AG04450 (cell line): ENCODE measurements at regions not wholly inside any gene's neighbourhood (a gene's known extent, or its start where the extent isn't known, plus 50 kb on each side); places are given as distances from the start of the nearest gene placed in this dataset.
A peak's percentile ranks its signal among the peaks of the same experiment; 100 is the strongest.

Experiments
- CTCF ChIA-PET: fragments of 300-600, 350-600 bp; formaldehyde crosslinking; extraction: SDS; loops from one replicate; lab custom pipeline; 2022; ENCODE audit warnings: antibody characterized with exemption, inconsistent platforms; lab: Charles Lee
- POLR2A ChIA-PET: fragments of 350-600 bp; formaldehyde crosslinking; extraction: SDS; loops from one replicate; lab custom pipeline; 2021; ENCODE audit warnings: antibody characterized with exemption, inconsistent platforms; lab: Yijun Ruan, JAX
- DNase-seq: peaks from one replicate; pipeline ENCODE4 v3.0.0-alpha.2; 2011; ENCODE audit warnings: low read depth, low spot score
- H3K27ac ChIP-seq: one replicate; pipeline ENCODE4 v1.5.1; 2012; ENCODE audit warnings: low read depth, low read length, control low read depth
- H3K27me3 ChIP-seq: one replicate; pipeline ENCODE4 v1.6.0; 2012; ENCODE audit warnings: low read length; ENCODE audit not compliant: control insufficient read depth, insufficient read depth
- H3K4me3 ChIP-seq: 2 replicates; pipeline ENCODE4 v1.5.1; 2011; ENCODE audit warnings: mild to moderate bottlenecking, low read depth, low read length, control low read depth
- H3K9me3 ChIP-seq: 2 replicates; pipeline ENCODE4 v1.5.1; 2012; ENCODE audit warnings: low read length; ENCODE audit not compliant: control insufficient read depth, insufficient read depth
- TF ChIP-seq, protein P1 (sequence below): IDR thresholded peaks from 2 replicates; pipeline ENCODE4 v1.5.1; 2011; ENCODE audit warnings: low read depth, low read length, control low read depth, inconsistent platforms

DNA sequence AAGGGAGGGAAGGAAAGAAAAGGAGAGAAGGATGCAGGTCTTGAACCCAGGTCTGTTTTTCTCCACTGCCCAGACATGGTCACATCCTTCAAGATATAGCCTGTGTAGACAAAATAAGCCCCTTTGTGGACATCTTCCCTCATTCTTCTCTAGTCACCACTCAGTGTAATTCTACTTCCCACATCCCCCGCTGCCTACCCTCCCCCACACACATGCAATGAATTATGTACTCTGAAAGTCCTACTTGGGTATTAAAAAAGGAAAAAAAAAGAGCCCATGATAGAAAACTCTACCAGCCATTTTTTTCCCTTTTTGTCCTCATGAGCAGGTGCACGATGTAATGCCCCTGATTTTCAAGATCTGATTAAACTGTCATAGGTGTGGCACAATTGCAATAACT lies 346.0 kb downstream of the MN1 start:
- H3K27me3 ChIP-seq, result peaks cover 4% of the 10 kb centered on the region
- ChIA-PET CTCF (no interaction called here), POLR2A (no interaction called here)
- H3K4me3 ChIP-seq, result no peak overlapping the region
- peaks cover under 1% of the 10 kb centered on the region; the same call in 1 of the 2 replicates for H3K9me3 ChIP-seq
- TF ChIP-seq, protein P1, sequence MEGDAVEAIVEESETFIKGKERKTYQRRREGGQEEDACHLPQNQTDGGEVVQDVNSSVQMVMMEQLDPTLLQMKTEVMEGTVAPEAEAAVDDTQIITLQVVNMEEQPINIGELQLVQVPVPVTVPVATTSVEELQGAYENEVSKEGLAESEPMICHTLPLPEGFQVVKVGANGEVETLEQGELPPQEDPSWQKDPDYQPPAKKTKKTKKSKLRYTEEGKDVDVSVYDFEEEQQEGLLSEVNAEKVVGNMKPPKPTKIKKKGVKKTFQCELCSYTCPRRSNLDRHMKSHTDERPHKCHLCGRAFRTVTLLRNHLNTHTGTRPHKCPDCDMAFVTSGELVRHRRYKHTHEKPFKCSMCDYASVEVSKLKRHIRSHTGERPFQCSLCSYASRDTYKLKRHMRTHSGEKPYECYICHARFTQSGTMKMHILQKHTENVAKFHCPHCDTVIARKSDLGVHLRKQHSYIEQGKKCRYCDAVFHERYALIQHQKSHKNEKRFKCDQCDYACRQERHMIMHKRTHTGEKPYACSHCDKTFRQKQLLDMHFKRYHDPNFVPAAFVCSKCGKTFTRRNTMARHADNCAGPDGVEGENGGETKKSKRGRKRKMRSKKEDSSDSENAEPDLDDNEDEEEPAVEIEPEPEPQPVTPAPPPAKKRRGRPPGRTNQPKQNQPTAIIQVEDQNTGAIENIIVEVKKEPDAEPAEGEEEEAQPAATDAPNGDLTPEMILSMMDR, result no peak
- no peak for DNase-seq
- no peak overlapping the region for H3K27ac ChIP-seq

DNA sequence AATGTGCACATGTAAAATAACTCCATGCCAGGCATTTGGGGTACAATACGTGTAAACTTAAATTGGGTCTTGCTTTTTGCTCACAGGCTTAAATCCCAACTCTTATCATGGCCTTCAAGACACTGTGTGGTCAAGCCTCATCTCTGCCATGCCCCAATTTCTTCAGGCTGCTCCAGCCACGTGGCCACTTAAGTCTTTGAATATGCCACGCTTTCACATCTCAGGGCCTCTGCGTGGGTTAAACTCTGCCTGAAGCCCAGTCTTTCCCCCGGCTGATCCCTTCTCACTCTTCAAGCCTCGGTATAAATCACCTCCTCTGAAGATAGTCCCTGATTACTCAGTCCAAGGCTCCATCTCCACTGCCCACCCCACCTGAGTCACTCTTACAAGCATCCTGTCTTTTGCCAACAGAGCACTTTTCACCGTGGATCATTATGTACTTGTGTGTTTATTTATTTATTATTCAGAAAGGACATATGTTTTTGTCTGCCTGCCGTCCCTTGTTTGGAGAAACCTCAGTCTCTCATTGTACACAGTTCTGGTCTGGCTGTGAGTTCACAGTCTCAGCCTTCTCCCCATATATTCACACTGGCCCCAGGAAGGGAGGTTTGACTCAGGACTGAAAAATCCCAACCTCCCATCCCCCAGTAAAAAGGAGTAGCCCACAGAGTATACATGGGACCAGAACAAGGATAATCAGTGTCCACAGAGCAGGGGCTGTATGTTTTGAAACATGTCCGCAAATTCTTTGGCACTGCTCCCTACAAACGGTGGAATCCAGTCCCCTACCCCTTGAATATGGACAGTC lies 344.7 kb downstream of the MN1 start:
- Histone ChIP-seq H3K27ac (peak overlapping the region; percentile 88), H3K4me3 (no peak overlapping the region), H3K9me3 (no peaks in the 10 kb centered on the region), H3K27me3 (no peaks in the 10 kb centered on the region)
- POLR2A ChIA-PET, result no interaction called here
- peak; percentile 75 for DNase-seq
- TF ChIP-seq, protein P1, result no peak
- CTCF ChIA-PET, result no interaction called here

DNA sequence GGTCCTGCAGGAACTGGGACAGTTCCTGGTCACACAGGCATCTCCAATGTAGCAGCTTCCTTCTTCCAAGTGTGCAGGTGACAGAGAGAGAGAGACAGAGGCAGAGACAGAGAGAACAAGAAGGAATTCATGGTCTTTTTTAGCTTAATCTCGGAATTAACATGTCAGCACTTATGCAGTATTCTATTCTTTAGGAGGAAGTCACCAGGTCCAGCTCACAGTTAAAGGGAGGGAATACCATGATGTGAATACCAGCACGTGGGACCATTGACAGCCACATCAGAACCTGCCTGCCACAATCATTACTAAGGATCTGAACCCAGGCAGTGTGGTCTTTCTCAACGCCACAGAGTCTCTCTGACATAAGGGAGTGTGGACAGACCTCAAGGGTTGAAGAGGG lies 341.6 kb downstream of the MN1 start:
- H3K4me3 ChIP-seq, result no peak overlapping the region
- H3K27me3 ChIP-seq, result no peaks in the 10 kb centered on the region
- no peak overlapping the region for H3K27ac ChIP-seq
- peaks cover 8% of the 10 kb centered on the region; the same call in 1 of the 2 replicates for H3K9me3 ChIP-seq
- ChIA-PET POLR2A (no interaction called here), CTCF (no interaction called here)
- TF ChIP-seq, protein P1, result no peak
- no peak for DNase-seq

DNA sequence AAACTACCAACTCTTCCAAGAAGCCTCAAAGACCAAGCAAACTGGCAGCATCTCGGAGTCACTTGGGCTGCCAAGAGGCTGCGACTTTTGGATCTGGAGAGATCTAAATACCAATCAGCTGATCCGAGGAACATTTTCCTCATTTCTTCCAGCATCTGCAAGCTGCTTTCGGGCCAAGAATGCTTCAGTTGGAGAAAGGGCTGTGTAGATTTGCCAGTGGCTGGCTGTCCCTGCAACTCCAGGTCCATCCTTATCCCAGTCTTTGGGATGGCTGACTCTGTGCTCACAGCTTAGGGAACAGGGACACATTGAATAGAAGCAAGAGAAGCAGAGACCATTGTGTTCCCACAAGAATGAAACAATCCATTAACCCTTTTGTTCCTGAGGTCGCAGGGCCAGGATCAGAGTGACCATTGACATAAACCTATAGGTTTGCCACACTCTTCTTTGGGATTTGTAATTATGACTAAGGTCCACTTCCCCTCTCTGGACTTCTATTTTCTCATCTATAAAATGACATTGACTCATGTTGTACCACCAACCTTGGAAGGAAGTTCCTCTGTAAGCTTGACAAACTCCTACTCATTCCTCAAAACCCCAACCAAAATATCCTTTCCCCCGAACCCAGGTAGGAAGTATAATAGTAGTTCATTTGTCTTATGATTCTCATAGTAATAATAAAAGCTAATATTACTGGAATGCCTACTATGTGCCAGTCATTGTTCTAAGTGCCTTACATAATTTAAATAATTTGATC lies 340.8 kb downstream of the MN1 start:
- Histone ChIP-seq H3K27ac (peak overlapping the region; percentile 25), H3K27me3 (no peaks in the 10 kb centered on the region), H3K9me3 (peaks cover 8% of the 10 kb centered on the region; the same call in 1 of the 2 replicates), H3K4me3 (no peak overlapping the region)
- TF ChIP-seq, protein P1, result no peak
- DNase-seq, result peak; percentile 18
- ChIA-PET CTCF (no interaction called here), POLR2A (interaction anchor here (1.1 to 1.2 kb wide), 2 partner anchors 40 to 42 kb away, joined by 3 read pairs; no protein-coding TSS in a partner anchor)

DNA sequence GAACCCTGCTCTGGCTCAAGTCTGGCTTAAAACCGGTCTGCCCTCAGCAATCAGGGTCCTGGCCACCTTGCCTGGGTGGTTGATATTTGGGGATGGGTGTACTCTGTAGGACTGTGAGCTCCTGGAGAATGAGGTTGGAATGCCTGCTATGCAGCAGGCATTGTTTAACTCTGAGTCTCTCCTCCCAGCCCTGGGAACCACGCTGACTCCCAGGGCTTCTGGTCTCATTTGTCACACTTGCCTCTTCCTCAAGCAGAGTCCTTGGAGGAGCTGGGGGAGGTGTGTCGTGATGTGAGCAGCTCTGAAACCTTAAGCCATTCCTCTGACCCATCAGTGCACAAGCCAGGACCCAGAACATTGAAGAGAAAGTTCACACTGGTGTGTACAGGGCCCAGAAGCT lies 340.1 kb downstream of the MN1 start:
- ChIA-PET POLR2A (interaction anchor here (0.8 to 1.2 kb wide), 3 partner anchors 14 to 43 kb away, joined by 3 to 4 read pairs (median 3); no protein-coding TSS in a partner anchor), CTCF (no interaction called here)
- TF ChIP-seq, protein P1, result no peak

More for the DNA sequence above, 340.1 kb downstream of the MN1 start:
- peak; percentile 72 for DNase-seq
- peaks cover 8% of the 10 kb centered on the region; the same call in 1 of the 2 replicates for H3K9me3 ChIP-seq
- no peak overlapping the region for H3K4me3 ChIP-seq
- peak overlapping the region; percentile 61 for H3K27ac ChIP-seq
- H3K27me3 ChIP-seq, result no peaks in the 10 kb centered on the region
